ENCODE measurements at regions not wholly inside any gene's neighbourhood (a gene's known extent, or its start where the extent isn't known, plus 50 kb on each side); places are given as distances from the start of the nearest gene placed in this dataset.

- Histone ChIP-seq H3K27ac (ENCODE audit: extremely low read depth, low read depth, low read length) (no peak overlapping the region), H4K20me1 (replicated peaks; ENCODE audit: control insufficient read depth, insufficient read depth, low read length) (no peaks in the 10 kb centered on the region), H3K36me3 (ENCODE audit: control insufficient read depth, insufficient read depth, low read length) (no peaks in the 10 kb centered on the region), H3K79me2 (ENCODE audit: control insufficient read depth, insufficient read depth, low read length) (no peaks in the 10 kb centered on the region), H3K9ac (ENCODE audit: insufficient read depth in 1 of 2, low read depth in 2 of 2, low read length in 2 of 2) (no peak overlapping the region), H3K9me3 (replicated peaks; ENCODE audit: control insufficient read depth, insufficient read depth, low read depth, low read length) (no peaks in the 10 kb centered on the region), H3K9me1 (ENCODE audit: control insufficient read depth, insufficient read depth, low read length) (no peaks in the 10 kb centered on the region), H2AFZ (ENCODE audit: low read depth, low read length) (no peak overlapping the region), H3K4me1 (replicated peaks in 1 of 2; ENCODE audit: control insufficient read depth in 2 of 2, insufficient read depth in 2 of 2, low read length in 2 of 2) (no peaks in the 10 kb centered on the region), H3K27me3 (ENCODE audit: control insufficient read depth in 2 of 2, insufficient read depth in 2 of 2, low read length in 2 of 2) (no peaks in the 10 kb centered on the region), H3K4me2 (ENCODE audit: insufficient read depth, low read length) (no peak overlapping the region), H3K4me3 (no peak overlapping the region)
- in situ Hi-C loops (cut with MboI) (no loop called here), intact Hi-C loops (cut with micrococcal nuclease) (no loop called here)
- POLR2A ChIA-PET, result no interaction called here
- no peak for DNase-seq (ENCODE audit: extremely low read depth in 1 of 4, low spot score in 3 of 4)
- WGBS (ENCODE audit: insufficient coverage, low coverage, missing lambda C conversion rate), result 0% methylated on average over 4 of the region's 4 CpGs
- no peak for FAIRE-seq
- CTCF ChIA-PET (ENCODE audit: low intra/inter-chr PET ratio), result no interaction called here
- ATAC-seq, result no peak
- BruUV-seq (replicated peaks), result no TSS peak
- TF ChIP-seq FOXK2 (conservative IDR thresholded peaks at IDR 0.05 in 1 of 2, IDR thresholded peaks at IDR 0.05 in 1 of 2; ENCODE audit: low read depth in 2 of 2), result no peak
- TF ChIP-seq E2F6 (IDR thresholded peaks at IDR 0.05; ENCODE audit: borderline replicate concordance in 1 of 2, extremely low read depth in 1 of 2, insufficient read depth in 1 of 2, insufficient read length in 1 of 2, low read depth in 1 of 2, low read length in 1 of 2, poor library complexity in 1 of 2, severe bottlenecking in 1 of 2), result no peak
- TF ChIP-seq TSC22D4 (tag; IDR thresholded peaks at IDR 0.05), result no peak
- TF ChIP-seq NKRF (IDR thresholded peaks at IDR 0.05; ENCODE audit: borderline replicate concordance), result no peak
- TF ChIP-seq XRCC4 (IDR thresholded peaks at IDR 0.05; ENCODE audit: extremely low read depth, insufficient read depth, insufficient read length), result no peak
- no peak for TF ChIP-seq ZNF384 (IDR thresholded peaks at IDR 0.05; ENCODE audit: low read depth, low read length)
- no peak for TF ChIP-seq SIN3B (IDR thresholded peaks at IDR 0.05; ENCODE audit: low read depth)
- no peak for TF ChIP-seq SRSF1 (IDR thresholded peaks at IDR 0.05; ENCODE audit: low read depth, low read length)
- no peak for TF ChIP-seq FOSL1 (tag; conservative IDR thresholded peaks at IDR 0.05)
- TF ChIP-seq E2F1 (CRISPR knock-in tag; IDR thresholded peaks at IDR 0.05), result no peak
- no peak for TF ChIP-seq POLR2G (IDR thresholded peaks at IDR 0.05; ENCODE audit: low read depth, low read length)
- no peak for TF ChIP-seq ZFP36 (IDR thresholded peaks at IDR 0.05; ENCODE audit: low read depth, low read length, partially characterized antibody)
- no peak for TF ChIP-seq NR1H2 (CRISPR knock-in tag; IDR thresholded peaks at IDR 0.05)
- TF ChIP-seq EP300 (IDR thresholded peaks at IDR 0.05; ENCODE audit: low read length), result no peak
- TF ChIP-seq TCF3 (CRISPR knock-in tag; IDR thresholded peaks at IDR 0.05), result no peak
- TF ChIP-seq SRSF3 (IDR thresholded peaks at IDR 0.05; ENCODE audit: insufficient read depth, low read length), result no peak
- no peak for TF ChIP-seq ZNF785 (CRISPR knock-in tag; IDR thresholded peaks at IDR 0.05)
- no peak for TF ChIP-seq CSDE1 (IDR thresholded peaks at IDR 0.05)
Measured at GRCh38 chr10:26368463-26368862, 69.7 kb upstream of the APBB1IP start.

Data from K562 (cell line).